ENCODE measurements at regions not wholly inside any gene's neighbourhood (a gene's known extent, or its start where the extent isn't known, plus 50 kb on each side); places are given as distances from the start of the nearest gene placed in this dataset.

- no TSS peak for BruUV-seq (replicated peaks)
- Histone ChIP-seq H2AFZ (no peak overlapping the region), H3K36me3 (ENCODE audit: low read depth) (no peaks in the 10 kb centered on the region), H3K27me3 (ENCODE audit: insufficient read depth, low read depth) (no peaks in the 10 kb centered on the region), H3K4me3 (no peak overlapping the region), H4K20me1 (ENCODE audit: insufficient read depth) (no peaks in the 10 kb centered on the region), H3F3A (ENCODE audit: insufficient read depth, low read depth) (no peaks in the 10 kb centered on the region), H3K4me2 (no peak overlapping the region), H3K9me2 (ENCODE audit: insufficient read depth) (no peaks in the 10 kb centered on the region), H3K9me3 (ENCODE audit: insufficient read depth, low read depth) (no peaks in the 10 kb centered on the region), H3K4me1 (replicated peaks; ENCODE audit: insufficient read depth) (no peaks in the 10 kb centered on the region), H3K27ac (no peak overlapping the region), H3K79me2 (ENCODE audit: low read depth) (no peaks in the 10 kb centered on the region)
- no peak for DNase-seq
- TF ChIP-seq EZH2 (IDR thresholded peaks at IDR 0.05; ENCODE audit: low read depth) (no peak), CTCF (conservative IDR thresholded peaks at IDR 0.05) (no peak)
- CTCF ChIA-PET: no interaction called here
- POLR2A ChIA-PET (ENCODE audit: unreplicated experiment): no interaction called here
- intact Hi-C loops (cut with micrococcal nuclease; ENCODE audit: unreplicated experiment): no loop called here
Measured at GRCh38 chr7:49037346-49038210, 113.2 kb downstream of the CDC14C start.

GRCh38 chr7:49038821-49039358 lies 114.5 kb downstream of the CDC14C start:
- Histone ChIP-seq H3K4me2 (no peak overlapping the region), H3K9me2 (ENCODE audit: insufficient read depth) (no peaks in the 10 kb centered on the region), H3K4me3 (no peak overlapping the region), H3K79me2 (ENCODE audit: low read depth) (no peaks in the 10 kb centered on the region), H3K27ac (no peak overlapping the region), H2AFZ (no peak overlapping the region), H3K9me3 (ENCODE audit: insufficient read depth, low read depth) (no peaks in the 10 kb centered on the region), H4K20me1 (ENCODE audit: insufficient read depth) (no peaks in the 10 kb centered on the region), H3K27me3 (ENCODE audit: insufficient read depth, low read depth) (no peaks in the 10 kb centered on the region), H3K4me1 (replicated peaks; ENCODE audit: insufficient read depth) (no peaks in the 10 kb centered on the region), H3K36me3 (ENCODE audit: low read depth) (no peaks in the 10 kb centered on the region), H3F3A (ENCODE audit: insufficient read depth, low read depth) (no peaks in the 10 kb centered on the region)
- ChIA-PET POLR2A (ENCODE audit: unreplicated experiment) (no interaction called here), CTCF (no interaction called here)
- intact Hi-C loops (cut with micrococcal nuclease; ENCODE audit: unreplicated experiment): no loop called here
- DNase-seq: no peak
- no TSS peak for BruUV-seq (replicated peaks)
- TF ChIP-seq CTCF (conservative IDR thresholded peaks at IDR 0.05): no peak
- no peak for TF ChIP-seq EZH2 (IDR thresholded peaks at IDR 0.05; ENCODE audit: low read depth)

- no peaks in the 10 kb centered on the region for H3K9me3 ChIP-seq (ENCODE audit: insufficient read depth, low read depth)
- H3K4me1 ChIP-seq (replicated peaks; ENCODE audit: insufficient read depth): no peaks in the 10 kb centered on the region
- ChIA-PET CTCF (no interaction called here), POLR2A (ENCODE audit: unreplicated experiment) (no interaction called here)
- no TSS peak for BruUV-seq (replicated peaks)
- no peak overlapping the region for H3K27ac ChIP-seq
- H3F3A ChIP-seq (ENCODE audit: insufficient read depth, low read depth): no peaks in the 10 kb centered on the region
- TF ChIP-seq EZH2 (IDR thresholded peaks at IDR 0.05; ENCODE audit: low read depth): no peak
- intact Hi-C loops (cut with micrococcal nuclease; ENCODE audit: unreplicated experiment): no loop called here
- no peaks in the 10 kb centered on the region for H3K79me2 ChIP-seq (ENCODE audit: low read depth)
- no peaks in the 10 kb centered on the region for H4K20me1 ChIP-seq (ENCODE audit: insufficient read depth)
- no peak overlapping the region for H3K4me3 ChIP-seq
- H3K27me3 ChIP-seq (ENCODE audit: insufficient read depth, low read depth): no peaks in the 10 kb centered on the region
- no peaks in the 10 kb centered on the region for H3K36me3 ChIP-seq (ENCODE audit: low read depth)
- DNase-seq: no peak
- no peaks in the 10 kb centered on the region for H3K9me2 ChIP-seq (ENCODE audit: insufficient read depth)
- H3K4me2 ChIP-seq: no peak overlapping the region
- H2AFZ ChIP-seq: no peak overlapping the region
Measured at GRCh38 chr7:49060743-49061142, 136.4 kb downstream of the CDC14C start.

All from PC-9 (cell line).